Fibroblast of peridontal ligament (primary cell): ENCODE measurements at regions not wholly inside any gene's neighbourhood (a gene's known extent, or its start where the extent isn't known, plus 50 kb on each side); places are given as distances from the start of the nearest gene placed in this dataset.

Source experiments
- DNase-seq: peaks from one replicate; pipeline ENCODE4 v3.0.0-alpha.2; 2010; ENCODE audit errors: extremely low read depth

GRCh38 chr13:106297283-106297682 is 238.2 kb downstream of the EFNB2 start:
- no peak for DNase-seq

GRCh38 chr13:106296723-106297122 is 238.7 kb downstream of the EFNB2 start:
- no peak for DNase-seq

- no peak for DNase-seq
These were observed 239.5 kb downstream of the EFNB2 start for GRCh38 chr13:106295971-106296370.

GRCh38 chr13:106291006-106291405 is 244.5 kb downstream of the EFNB2 start:
- DNase-seq, result peak; percentile 6

- no peak for DNase-seq
These were observed 248.1 kb downstream of the EFNB2 start for GRCh38 chr13:106287351-106287750.

- DNase-seq, result peak; percentile 3
These were observed 248.7 kb downstream of the EFNB2 start for GRCh38 chr13:106286811-106287210.

GRCh38 chr13:106284358-106284757 is 251.1 kb downstream of the EFNB2 start:
- no peak for DNase-seq

GRCh38 chr13:106281426-106281825 is 254.0 kb downstream of the EFNB2 start:
- no peak for DNase-seq

GRCh38 chr13:106277484-106278154 is 257.8 kb downstream of the EFNB2 start:
- DNase-seq, result no peak

- peak; percentile 3 for DNase-seq
These were observed 258.6 kb downstream of the EFNB2 start for GRCh38 chr13:106276876-106277275.

- DNase-seq, result peak; percentile 4
These were observed 259.9 kb downstream of the EFNB2 start for GRCh38 chr13:106275446-106276032.

- DNase-seq, result peak; percentile 13
These were observed 260.8 kb downstream of the EFNB2 start for GRCh38 chr13:106274551-106275203.

- DNase-seq, result no peak
These were observed 271.7 kb downstream of the EFNB2 start for GRCh38 chr13:106263801-106264200.

- no peak for DNase-seq
These were observed 272.6 kb downstream of the EFNB2 start for GRCh38 chr13:106262886-106263285.

- DNase-seq, result no peak
These were observed 274.0 kb downstream of the EFNB2 start for GRCh38 chr13:106261450-106261849.

- no peak for DNase-seq
These were observed 275.1 kb downstream of the EFNB2 start for GRCh38 chr13:106260352-106260751.

GRCh38 chr13:106259928-106260327 is 275.5 kb downstream of the EFNB2 start:
- no peak for DNase-seq

- peak; percentile 38 for DNase-seq
These were observed 288.7 kb downstream of the EFNB2 start for GRCh38 chr13:106246666-106247188.

GRCh38 chr13:106246242-106246641 is 289.2 kb downstream of the EFNB2 start:
- no peak for DNase-seq

GRCh38 chr13:106243011-106243565 is 292.4 kb downstream of the EFNB2 start:
- no peak for DNase-seq

- DNase-seq, result peak; percentile 6
These were observed 293.2 kb downstream of the EFNB2 start for GRCh38 chr13:106241974-106242953.
